ENCODE measurements at regions not wholly inside any gene's neighbourhood (a gene's known extent, or its start where the extent isn't known, plus 50 kb on each side); places are given as distances from the start of the nearest gene placed in this dataset.
A peak's percentile ranks its signal among the peaks of the same experiment; 100 is the strongest.

- no peak overlapping the region for H3K4me3 Mint-ChIP-seq
- Histone ChIP-seq H3K27ac (ENCODE audit: low read depth in 1 of 2, low read length in 2 of 2) (no peak overlapping the region), H3K4me3 (ENCODE audit: low read length) (no peak overlapping the region), H3K36me3 (ENCODE audit: insufficient read depth, low read length) (no peaks in the 10 kb centered on the region), H3K9me3 (ENCODE audit: control insufficient read depth in 1 of 2, insufficient read depth in 1 of 2, low read length in 2 of 2) (no peaks in the 10 kb centered on the region), H3K27me3 (ENCODE audit: control insufficient read depth in 1 of 2, insufficient read depth in 2 of 2, low read length in 2 of 2) (no peaks in the 10 kb centered on the region), H3K4me1 (ENCODE audit: insufficient read depth, low read length) (peaks cover 67% of the 10 kb centered on the region)
- ATAC-seq (ENCODE audit: poor library complexity) (no peak), DNase-seq (peak in 2 of 14 experiments; percentile 32 to 35)
- no peaks in the 10 kb centered on the region for H3K9me3 Mint-ChIP-seq
- H3K27me3 Mint-ChIP-seq = no peaks in the 10 kb centered on the region
- POLR2A ChIA-PET = interaction anchor here (0.9 to 5.7 kb wide), 7 partner anchors 46 to 633 kb away, joined by 3 to 91 read pairs (median 26); no protein-coding TSS in a partner anchor
- H3K27ac Mint-ChIP-seq = no peak overlapping the region
- intact Hi-C loops (cut with DNase I, micrococcal nuclease) = loop anchor here (2.0 to 10.0 kb wide), 5 partner anchors 45 to 685 kb away; no protein-coding TSS in a partner anchor
- no peaks in the 10 kb centered on the region for H3K36me3 Mint-ChIP-seq (ENCODE audit: low read depth)
- peaks cover 73% of the 10 kb centered on the region for H3K4me1 Mint-ChIP-seq (ENCODE audit: low read depth)
- CTCF ChIA-PET = interaction anchor here (1.9 to 5.2 kb wide), 3 partner anchors 61 to 100 kb away, joined by 5 to 51 read pairs (median 36); no protein-coding TSS in a partner anchor
- no peak for TF ChIP-seq CTCF (IDR thresholded peaks at IDR 0.05)
Observed at GRCh38 chr17:77329741-77330531, 189.2 kb downstream of the SEC14L1 start.

- H3K4me1 ChIP-seq (ENCODE audit: insufficient read depth, low read length) = peaks cover 60% of the 10 kb centered on the region
- Mint-ChIP-seq H3K27ac (peak overlapping the region; percentile 88), H3K4me3 (no peak overlapping the region), H3K9me3 (no peaks in the 10 kb centered on the region), H3K4me1 (ENCODE audit: low read depth) (peaks cover 66% of the 10 kb centered on the region), H3K27me3 (no peaks in the 10 kb centered on the region), H3K36me3 (ENCODE audit: low read depth) (no peaks in the 10 kb centered on the region)
- H3K4me3 ChIP-seq (ENCODE audit: low read length) = no peak overlapping the region
- TF ChIP-seq CTCF (IDR thresholded peaks at IDR 0.05) = no peak
- intact Hi-C loops (cut with DNase I, micrococcal nuclease) = loop anchor here (1.0 to 5.0 kb wide), 8 partner anchors 44 to 165 kb away; no protein-coding TSS in a partner anchor
- no peak overlapping the region for H3K27ac ChIP-seq (ENCODE audit: low read depth in 1 of 2, low read length in 2 of 2)
- DNase-seq (peak in 2 of 14 experiments; percentile 2 to 31), ATAC-seq (ENCODE audit: poor library complexity) (no peak)
- H3K27me3 ChIP-seq (ENCODE audit: control insufficient read depth in 1 of 2, insufficient read depth in 2 of 2, low read length in 2 of 2) = no peaks in the 10 kb centered on the region
- H3K36me3 ChIP-seq (ENCODE audit: insufficient read depth, low read length) = no peaks in the 10 kb centered on the region
- no peaks in the 10 kb centered on the region for H3K9me3 ChIP-seq (ENCODE audit: control insufficient read depth in 1 of 2, insufficient read depth in 1 of 2, low read length in 2 of 2)
- POLR2A ChIA-PET = interaction anchor here (0.9 to 5.7 kb wide), 19 partner anchors 15 to 632 kb away, joined by 3 to 91 read pairs (median 12); no protein-coding TSS in a partner anchor
- CTCF ChIA-PET = interaction anchor here (0.5 to 5.2 kb wide), 12 partner anchors 54 to 513 kb away, joined by 3 to 51 read pairs (median 5); no protein-coding TSS in a partner anchor
Observed at GRCh38 chr17:77330602-77331081, 189.9 kb downstream of the SEC14L1 start.

GRCh38 chr17:77331301-77331864, 190.6 kb downstream of the SEC14L1 start:
- Histone ChIP-seq H3K27ac (ENCODE audit: low read depth in 1 of 2, low read length in 2 of 2) (peak overlapping the region; percentile 47 to 55), H3K27me3 (ENCODE audit: control insufficient read depth in 1 of 2, insufficient read depth in 2 of 2, low read length in 2 of 2) (no peaks in the 10 kb centered on the region), H3K4me1 (ENCODE audit: insufficient read depth, low read length) (peaks cover 52% of the 10 kb centered on the region), H3K9me3 (ENCODE audit: control insufficient read depth in 1 of 2, insufficient read depth in 1 of 2, low read length in 2 of 2) (no peaks in the 10 kb centered on the region), H3K36me3 (ENCODE audit: insufficient read depth, low read length) (no peaks in the 10 kb centered on the region), H3K4me3 (ENCODE audit: low read length) (peak overlapping the region; percentile 51)
- H3K36me3 Mint-ChIP-seq (ENCODE audit: low read depth) = no peaks in the 10 kb centered on the region
- peak overlapping the region; percentile 90 for H3K4me3 Mint-ChIP-seq
- no peaks in the 10 kb centered on the region for H3K9me3 Mint-ChIP-seq
- H3K4me1 Mint-ChIP-seq (ENCODE audit: low read depth) = peaks cover 59% of the 10 kb centered on the region
- ATAC-seq (ENCODE audit: poor library complexity) = peak; percentile 84
- intact Hi-C loops (cut with DNase I, micrococcal nuclease) = loop anchor here (1.0 to 5.0 kb wide), 8 partner anchors 43 to 164 kb away; no protein-coding TSS in a partner anchor
- peak overlapping the region; percentile 88 for H3K27ac Mint-ChIP-seq
- peak; percentile 92 to 99 (median 98) for DNase-seq
- TF ChIP-seq CTCF (IDR thresholded peaks at IDR 0.05) = peak; percentile 92
- no peaks in the 10 kb centered on the region for H3K27me3 Mint-ChIP-seq
- CTCF ChIA-PET = interaction anchor here (0.6 to 5.2 kb wide), 36 partner anchors 9 to 701 kb away, joined by 3 to 51 read pairs (median 4); no protein-coding TSS in a partner anchor
- POLR2A ChIA-PET = interaction anchor here (0.7 to 5.7 kb wide), 33 partner anchors 9 to 627 kb away, joined by 3 to 91 read pairs (median 6); partner anchors contain the start of gene TNRC6C
